Neuronal stem cell (in vitro differentiated cells): ENCODE measurements at regions not wholly inside any gene's neighbourhood (a gene's known extent, or its start where the extent isn't known, plus 50 kb on each side); places are given as distances from the start of the nearest gene placed in this dataset.

ENCODE experiments used
- DNase-seq: peaks from one replicate; pipeline ENCODE4 v3.0.0-alpha.2; 2013; ENCODE audit warnings: low spot score
- H2AFZ ChIP-seq: one replicate; pipeline ENCODE4 v1.6.1; 2013; ENCODE audit warnings: mild to moderate bottlenecking, low read length, inconsistent platforms
- H2AK5ac ChIP-seq: 2 replicates; pipeline ENCODE4 v1.6.1; 2013; ENCODE audit warnings: low read depth, mild to moderate bottlenecking, inconsistent platforms, low read length, moderate library complexity, mixed read lengths
- H2BK120ac ChIP-seq: 2 replicates; pipeline ENCODE4 v1.6.1; 2013; ENCODE audit warnings: low read depth, mild to moderate bottlenecking, inconsistent platforms, low read length, moderate library complexity, mixed read lengths
- H2BK12ac ChIP-seq: one replicate; pipeline ENCODE4 v1.6.1; 2013; ENCODE audit warnings: low read length, inconsistent platforms
- H2BK15ac ChIP-seq: 2 replicates; pipeline ENCODE4 v1.6.1; 2013; ENCODE audit warnings: mild to moderate bottlenecking, low read length, inconsistent platforms, mixed read lengths
- H2BK5ac ChIP-seq: one replicate; pipeline ENCODE4 v1.6.1; 2013; ENCODE audit warnings: inconsistent platforms, mild to moderate bottlenecking, low read length, moderate library complexity
- H3K14ac ChIP-seq: one replicate; pipeline ENCODE4 v1.6.1; 2013; ENCODE audit warnings: low read length, inconsistent platforms
- H3K18ac ChIP-seq: 2 replicates; pipeline ENCODE4 v1.6.1; 2013; ENCODE audit warnings: low read length, inconsistent platforms
- H3K23ac ChIP-seq: 2 replicates; pipeline ENCODE4 v1.6.1; 2013; ENCODE audit warnings: low read depth, mild to moderate bottlenecking, mixed read lengths, low read length, inconsistent platforms; ENCODE audit not compliant: poor library complexity
- H3K27ac ChIP-seq: replicated peaks from 3 replicates; pipeline ENCODE4 v1.5.1; 2013; ENCODE audit warnings: low read length, inconsistent platforms
- H3K27me3 ChIP-seq, 3 experiments: 2 replicates each; pipeline ENCODE4 v1.6.1; 2013; ENCODE audit warnings: low read length in 3 of 3, mild to moderate bottlenecking in 2 of 3, inconsistent platforms in 1 of 3, low read depth in 1 of 3, mixed read lengths in 1 of 3, moderate library complexity in 1 of 3; ENCODE audit not compliant: control insufficient read depth in 3 of 3, insufficient read depth in 3 of 3
- H3K36me3 ChIP-seq, 2 donors: replicated peaks in 1 of 2; 2 replicates each; pipeline ENCODE4 v1.6.1; 2013; ENCODE audit warnings: low read length in 2 of 2; ENCODE audit not compliant: control insufficient read depth in 2 of 2, insufficient read depth in 2 of 2
- H3K4ac ChIP-seq: 2 replicates; pipeline ENCODE4 v1.6.1; 2013; ENCODE audit warnings: inconsistent platforms, mild to moderate bottlenecking, low read length, moderate library complexity
- H3K4me1 ChIP-seq, 2 donors: 1 replicate in 1 of 2; 2 replicates in 1 of 2; pipeline ENCODE4 v1.6.1; 2013; ENCODE audit warnings: low read length in 2 of 2, low read depth in 1 of 2; ENCODE audit not compliant: control insufficient read depth in 2 of 2, insufficient read depth in 1 of 2
- H3K4me2 ChIP-seq: one replicate; pipeline ENCODE4 v1.6.1; 2013; ENCODE audit warnings: mild to moderate bottlenecking, low read length, inconsistent platforms; ENCODE audit not compliant: insufficient read depth, poor library complexity, severe bottlenecking
- H3K4me3 ChIP-seq, 2 donors: 2 replicates each; pipeline ENCODE4 v1.5.1; 2013; ENCODE audit warnings: low read length in 2 of 2, mild to moderate bottlenecking in 2 of 2, inconsistent platforms in 1 of 2, moderate library complexity in 1 of 2
- H3K79me1 ChIP-seq: one replicate; pipeline ENCODE4 v1.6.1; 2013; ENCODE audit warnings: low read depth, mild to moderate bottlenecking, inconsistent platforms, low read length, moderate library complexity
- H3K9ac ChIP-seq: one replicate; pipeline ENCODE4 v1.6.1; 2013; ENCODE audit warnings: mild to moderate bottlenecking, low read depth, low read length, inconsistent platforms; ENCODE audit not compliant: poor library complexity
- H3K9me3 ChIP-seq, 2 donors: replicated peaks in 1 of 2; 2 replicates each; pipeline versions ENCODE3 to v1.6.1; 2013; ENCODE audit warnings: low read length in 2 of 2, mild to moderate bottlenecking in 2 of 2, inconsistent platforms in 1 of 2, low read depth in 1 of 2, mixed read lengths in 1 of 2, moderate library complexity in 1 of 2; ENCODE audit not compliant: control insufficient read depth in 2 of 2, insufficient read depth in 1 of 2
- H4K8ac ChIP-seq: one replicate; pipeline ENCODE4 v1.6.1; 2013; ENCODE audit warnings: low read depth, mild to moderate bottlenecking, inconsistent platforms, low read length, moderate library complexity
- H4K91ac ChIP-seq: one replicate; pipeline ENCODE4 v1.6.1; 2013; ENCODE audit warnings: low read length, low read depth, mild to moderate bottlenecking, inconsistent platforms; ENCODE audit not compliant: poor library complexity
- WGBS, 2 donors: extraction: QIAGEN DNeasy Blood & Tissue Kit; methylation state at CpG; one replicate each; pipeline ENCODE4 v1.1.7; 2013; ENCODE audit warnings: missing lambda C conversion rate in 2 of 2, mixed read lengths in 1 of 2; ENCODE audit not compliant: insufficient read length in 2 of 2, insufficient replicate concordance in 1 of 2; ENCODE audit errors: extremely low coverage in 2 of 2; 5-methylcytosine and 5-hydroxymethylcytosine counted together

GRCh38 chr6:92184933-92185332, 1234.4 kb downstream of the EPHA7 start:
- no peak overlapping the region for H2AK5ac ChIP-seq
- WGBS, 2 donors: no CpG with 5 or more reads among the region's 3 CpGs

GRCh38 chr6:92181347-92181746, 1238.0 kb downstream of the EPHA7 start:
- Histone ChIP-seq H2BK120ac (no peak overlapping the region), H3K27ac (no peak overlapping the region), H3K9ac (no peak overlapping the region), H2BK5ac (no peak overlapping the region), H2AK5ac (no peak overlapping the region), H3K14ac (no peak overlapping the region), H3K4me3 (no peak overlapping the region), H3K4me2 (no peak overlapping the region), H4K8ac (no peak overlapping the region), H3K18ac (no peak overlapping the region), H3K27me3 (no peaks in the 10 kb centered on the region), H2BK12ac (no peak overlapping the region), H2BK15ac (no peak overlapping the region), H3K36me3 (no peaks in the 10 kb centered on the region), H4K91ac (no peak overlapping the region), H3K23ac (no peak overlapping the region), H2AFZ (no peak overlapping the region), H3K4me1 (no peaks in the 10 kb centered on the region), H3K9me3 (no peaks in the 10 kb centered on the region), H3K79me1 (no peaks in the 10 kb centered on the region), H3K4ac (no peak overlapping the region)
- no peak for DNase-seq
- no CpG with 5 or more reads among the region's 4 CpGs for WGBS, 2 donors

More at GRCh38 chr6:92184933-92185332, 1234.4 kb downstream of the EPHA7 start:
- Histone ChIP-seq H2BK15ac (no peak overlapping the region), H3K4me1 (no peaks in the 10 kb centered on the region), H2AFZ (no peak overlapping the region), H3K36me3 (no peaks in the 10 kb centered on the region), H3K4me3 (no peak overlapping the region), H3K27ac (no peak overlapping the region), H3K9me3 (no peaks in the 10 kb centered on the region), H2BK12ac (no peak overlapping the region), H2BK120ac (no peak overlapping the region), H3K4ac (no peak overlapping the region), H3K14ac (no peak overlapping the region), H4K91ac (no peak overlapping the region), H3K27me3 (no peaks in the 10 kb centered on the region), H3K4me2 (no peak overlapping the region), H4K8ac (no peak overlapping the region), H2BK5ac (no peak overlapping the region), H3K9ac (no peak overlapping the region), H3K18ac (no peak overlapping the region), H3K79me1 (no peaks in the 10 kb centered on the region), H3K23ac (no peak overlapping the region)
- no peak for DNase-seq

- DNase-seq: no peak
- 100% methylated on average over 1 of the region's 2 CpGs; no CpG with 5 or more reads in 1 of the 2 donors for WGBS, 2 donors
- Histone ChIP-seq H2BK12ac (no peak overlapping the region), H3K27ac (no peak overlapping the region), H4K91ac (no peak overlapping the region), H2BK120ac (no peak overlapping the region), H3K14ac (no peak overlapping the region), H3K4me3 (no peak overlapping the region), H3K18ac (no peak overlapping the region), H3K4me1 (no peaks in the 10 kb centered on the region), H3K36me3 (no peaks in the 10 kb centered on the region), H3K27me3 (no peaks in the 10 kb centered on the region), H2BK5ac (no peak overlapping the region), H3K4me2 (no peak overlapping the region), H3K4ac (no peak overlapping the region), H2AFZ (no peak overlapping the region), H3K9me3 (no peaks in the 10 kb centered on the region), H3K23ac (no peak overlapping the region), H2AK5ac (no peak overlapping the region), H3K79me1 (no peaks in the 10 kb centered on the region), H3K9ac (no peak overlapping the region), H4K8ac (no peak overlapping the region), H2BK15ac (no peak overlapping the region)
Measured at GRCh38 chr6:92180090-92180489, 1239.3 kb downstream of the EPHA7 start.

DNA sequence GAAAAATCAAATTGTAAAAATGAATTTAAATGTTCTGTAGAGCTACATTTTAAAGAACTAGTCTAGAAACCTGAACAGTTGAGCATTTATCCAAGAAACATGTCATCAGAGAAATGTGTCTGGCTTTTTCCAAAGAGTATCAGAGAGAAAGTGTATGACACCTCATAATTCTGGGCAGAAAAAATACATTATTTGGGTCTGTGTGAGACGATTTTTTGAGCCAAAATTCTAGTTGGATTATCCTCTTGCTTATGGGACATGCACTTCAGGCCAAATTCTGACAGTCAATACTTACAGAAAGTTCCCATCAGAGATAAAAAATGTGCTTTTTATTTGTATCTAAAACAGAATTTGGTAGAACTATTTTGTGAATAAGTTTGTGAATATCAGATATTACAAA, 1242.7 kb downstream of the EPHA7 start:
- H4K8ac ChIP-seq: no peak overlapping the region
- WGBS, 2 donors: no CpG with 5 or more reads among the region's 1 CpG
- no peak overlapping the region for H2AK5ac ChIP-seq
- no peak overlapping the region for H3K18ac ChIP-seq
- H3K4me3 ChIP-seq: no peak overlapping the region
- no peak overlapping the region for H2AFZ ChIP-seq
- no peaks in the 10 kb centered on the region for H3K4me1 ChIP-seq
- no peak overlapping the region for H3K4ac ChIP-seq
- H4K91ac ChIP-seq: no peak overlapping the region
- no peak overlapping the region for H2BK12ac ChIP-seq
- no peaks in the 10 kb centered on the region for H3K36me3 ChIP-seq
- no peaks in the 10 kb centered on the region for H3K79me1 ChIP-seq
- H3K23ac ChIP-seq: no peak overlapping the region
- H3K9ac ChIP-seq: no peak overlapping the region
- H3K4me2 ChIP-seq: no peak overlapping the region
- DNase-seq: no peak
- H2BK5ac ChIP-seq: no peak overlapping the region
- H2BK15ac ChIP-seq: no peak overlapping the region
- no peaks in the 10 kb centered on the region for H3K9me3 ChIP-seq
- H2BK120ac ChIP-seq: no peak overlapping the region
- H3K14ac ChIP-seq: no peak overlapping the region
- no peak overlapping the region for H3K27ac ChIP-seq
- no peaks in the 10 kb centered on the region for H3K27me3 ChIP-seq
